ENCODE measurements at regions not wholly inside any gene's neighbourhood (a gene's known extent, or its start where the extent isn't known, plus 50 kb on each side); places are given as distances from the start of the nearest gene placed in this dataset.
A peak's percentile ranks its signal among the peaks of the same experiment; 100 is the strongest.

DNA sequence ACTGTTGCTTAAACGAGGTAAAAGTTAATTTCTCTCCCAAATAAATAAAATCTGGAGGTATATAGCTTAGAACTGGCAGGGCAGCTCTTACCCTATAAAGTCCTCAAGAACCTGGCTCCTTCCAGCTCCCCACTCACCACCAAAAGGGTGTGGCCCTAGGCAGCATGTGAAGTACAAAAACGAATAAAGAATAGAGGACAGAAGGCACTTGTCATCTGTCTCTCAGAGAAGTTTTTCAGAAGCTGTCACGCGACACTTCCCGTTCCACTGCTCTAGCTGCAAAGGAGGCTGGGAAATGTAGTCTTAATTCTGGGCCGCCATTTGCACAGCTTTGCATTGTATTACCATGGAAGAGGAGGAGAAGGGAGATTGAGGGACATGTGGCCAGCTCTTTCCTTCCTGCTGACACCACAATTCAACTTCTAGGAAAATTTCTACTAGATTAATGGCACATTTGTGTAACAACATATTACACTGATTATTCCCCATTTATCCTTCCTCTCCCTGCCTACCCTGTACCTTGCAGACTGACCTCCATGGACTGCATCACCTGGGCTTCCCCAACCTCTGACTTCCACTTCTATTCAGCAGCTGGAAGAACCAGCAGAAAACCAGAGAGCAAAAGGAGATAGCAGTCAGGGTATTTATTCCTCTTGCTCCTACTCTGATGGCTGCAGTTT, 62.2 kb downstream of the CCDC71L start:
- Histone ChIP-seq H3K4me3 (ENCODE audit: low read length) (no peak overlapping the region), H3K9me3 (ENCODE audit: control insufficient read depth in 2 of 3, low read length in 3 of 3) (no peaks in the 10 kb centered on the region), H3K4me1 (ENCODE audit: control insufficient read depth in 2 of 2, insufficient read depth in 2 of 2, low read length in 2 of 2) (no peaks in the 10 kb centered on the region), H3K27ac (ENCODE audit: low read depth, low read length) (no peak overlapping the region), H3K27me3 (ENCODE audit: control insufficient read depth in 2 of 2, insufficient read depth in 2 of 2, low read length in 2 of 2) (no peaks in the 10 kb centered on the region), H3K36me3 (ENCODE audit: control insufficient read depth in 2 of 3, insufficient read depth in 3 of 3, low read length in 3 of 3) (no peaks in the 10 kb centered on the region)
- POLR2A ChIA-PET: interaction anchor here (1.4 to 1.7 kb wide), 2 partner anchors 314 to 569 kb away, joined by 4 to 6 read pairs; partner anchors contain the start of gene NAMPT
- Mint-ChIP-seq H3K27me3 (peaks cover 0 to 14% (median 5%) of the 10 kb centered on the region in 5 donors), H3K4me1 (peaks cover 0 to 9% (median 6%) of the 10 kb centered on the region in 7 donors), H3K9me3 (no peaks in the 10 kb centered on the region), H3K27ac (peak overlapping the region in 5 of 9 donors; percentile 52 to 69 (median 58)), H3K36me3 (no peaks in the 10 kb centered on the region), H3K4me3 (peak overlapping the region in 8 of 10 donors; percentile 18 to 75 (median 66))
- intact Hi-C loops (cut with micrococcal nuclease): loop anchor here (1.0 to 5.0 kb wide), 6 partner anchors 62 to 570 kb away; partner anchors contain the start of genes CCDC71L (in 2 of the 2), HBP1 (in 2 of the 2) and NAMPT (in 1 of the 2)
- DNase-seq (peak; percentile 19 to 80 (median 72)), ATAC-seq (peak; percentile 100)
- CTCF ChIA-PET: no interaction called here

DNA sequence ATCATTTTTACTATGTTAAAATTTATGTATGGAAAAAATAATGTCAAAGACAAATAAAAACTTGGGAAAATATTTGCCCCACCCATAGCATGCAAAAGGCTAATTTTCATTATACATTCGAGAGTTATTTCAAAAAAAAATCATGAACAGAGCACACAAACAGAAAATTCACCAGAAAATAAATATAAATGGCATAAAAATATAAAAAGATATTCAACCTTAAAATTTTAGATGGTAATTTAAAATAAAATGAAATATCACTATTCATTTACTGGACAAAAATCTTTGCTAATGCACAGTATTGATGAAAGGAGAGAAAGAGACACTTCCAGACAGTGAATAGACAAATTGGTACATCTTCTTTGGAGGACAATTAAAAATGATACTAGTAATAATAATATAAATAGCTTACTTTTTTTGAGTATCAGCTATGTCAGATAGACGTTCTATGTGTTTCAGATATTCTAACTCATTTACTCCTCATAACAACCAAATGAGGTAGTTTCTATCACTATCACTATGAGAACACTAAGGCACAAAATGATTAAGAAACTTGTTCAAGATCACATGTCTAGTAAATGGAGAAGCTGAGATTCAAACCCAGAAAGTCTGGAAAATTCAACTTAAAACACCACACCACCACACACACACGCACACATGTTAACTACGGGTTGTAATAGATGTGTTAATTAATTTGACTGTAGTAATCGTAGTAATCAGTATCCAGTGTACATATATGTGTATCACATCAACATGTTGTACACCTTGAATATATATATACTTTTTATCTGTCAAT, 63.0 kb downstream of the CCDC71L start:
- ATAC-seq: no peak
- no peaks in the 10 kb centered on the region for H3K9me3 Mint-ChIP-seq
- intact Hi-C loops (cut with micrococcal nuclease): loop anchor here (1.0 to 5.0 kb wide), 6 partner anchors 63 to 571 kb away; partner anchors contain the start of genes CCDC71L (in 2 of the 2), HBP1 (in 2 of the 2) and NAMPT (in 1 of the 2)
- Histone ChIP-seq H3K4me1 (ENCODE audit: control insufficient read depth in 2 of 2, insufficient read depth in 2 of 2, low read length in 2 of 2) (no peaks in the 10 kb centered on the region), H3K27me3 (ENCODE audit: control insufficient read depth in 2 of 2, insufficient read depth in 2 of 2, low read length in 2 of 2) (no peaks in the 10 kb centered on the region), H3K36me3 (ENCODE audit: control insufficient read depth in 2 of 3, insufficient read depth in 3 of 3, low read length in 3 of 3) (no peaks in the 10 kb centered on the region), H3K27ac (ENCODE audit: low read depth, low read length) (no peak overlapping the region), H3K9me3 (ENCODE audit: control insufficient read depth in 2 of 3, low read length in 3 of 3) (no peaks in the 10 kb centered on the region), H3K4me3 (ENCODE audit: low read length) (no peak overlapping the region)
- no peak overlapping the region for H3K27ac Mint-ChIP-seq
- H3K36me3 Mint-ChIP-seq: no peaks in the 10 kb centered on the region
- CTCF ChIA-PET: no interaction called here
- H3K4me1 Mint-ChIP-seq: peaks cover 0 to 9% (median 6%) of the 10 kb centered on the region in 7 donors
- POLR2A ChIA-PET: interaction anchor here (1.4 to 1.7 kb wide), 3 partner anchors 62 to 570 kb away, joined by 3 to 6 read pairs (median 4); partner anchors contain the start of genes CCDC71L and NAMPT
- H3K4me3 Mint-ChIP-seq: no peak overlapping the region
- no peak for DNase-seq
- peaks cover 0 to 17% (median 5%) of the 10 kb centered on the region in 5 donors for H3K27me3 Mint-ChIP-seq

DNA sequence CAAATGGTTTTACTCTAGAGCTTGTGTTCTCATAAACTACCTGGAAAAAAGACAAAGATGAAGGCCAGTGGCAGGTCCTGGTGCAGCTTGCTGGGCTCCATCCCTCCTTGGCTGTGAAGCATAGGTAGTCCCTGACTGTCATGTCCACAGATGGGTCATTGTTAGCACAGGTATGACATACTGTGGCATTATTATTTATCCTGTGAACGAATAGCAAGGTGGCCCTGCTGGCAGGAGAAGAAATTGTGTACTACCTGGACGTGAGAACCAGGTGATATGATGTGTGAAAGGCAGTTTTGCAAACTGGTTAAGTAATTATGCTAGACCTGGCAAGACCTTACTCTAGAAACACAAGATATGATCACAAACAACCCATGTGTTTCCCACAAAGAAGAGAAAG, 63.9 kb downstream of the CCDC71L start:
- no peaks in the 10 kb centered on the region for H3K4me1 ChIP-seq (ENCODE audit: control insufficient read depth in 2 of 2, insufficient read depth in 2 of 2, low read length in 2 of 2)
- Mint-ChIP-seq H3K36me3 (no peaks in the 10 kb centered on the region), H3K27ac (no peak overlapping the region), H3K4me1 (peaks cover 0 to 9% (median 6%) of the 10 kb centered on the region in 7 donors), H3K9me3 (no peaks in the 10 kb centered on the region), H3K27me3 (peaks cover 0 to 18% (median 5%) of the 10 kb centered on the region in 5 donors), H3K4me3 (no peak overlapping the region)
- H3K9me3 ChIP-seq (ENCODE audit: control insufficient read depth in 2 of 3, low read length in 3 of 3): no peaks in the 10 kb centered on the region
- no peak for ATAC-seq
- DNase-seq: no peak
- H3K27me3 ChIP-seq (ENCODE audit: control insufficient read depth in 2 of 2, insufficient read depth in 2 of 2, low read length in 2 of 2): no peaks in the 10 kb centered on the region
- ChIA-PET CTCF (no interaction called here), POLR2A (interaction anchor here (1.4 to 1.7 kb wide), 2 partner anchors 63 to 312 kb away, joined by 3 to 6 read pairs; partner anchors contain the start of genes CCDC71L and NAMPT)
- H3K27ac ChIP-seq (ENCODE audit: low read depth, low read length): no peak overlapping the region
- intact Hi-C loops (cut with micrococcal nuclease): loop anchor here in 1 of 2 donors (5.0 kb wide), 1 partner anchor 570 kb away; the partner anchor contains the start of gene HBP1
- no peak overlapping the region for H3K4me3 ChIP-seq (ENCODE audit: low read length)
- H3K36me3 ChIP-seq (ENCODE audit: control insufficient read depth in 2 of 3, insufficient read depth in 3 of 3, low read length in 3 of 3): no peaks in the 10 kb centered on the region

DNA sequence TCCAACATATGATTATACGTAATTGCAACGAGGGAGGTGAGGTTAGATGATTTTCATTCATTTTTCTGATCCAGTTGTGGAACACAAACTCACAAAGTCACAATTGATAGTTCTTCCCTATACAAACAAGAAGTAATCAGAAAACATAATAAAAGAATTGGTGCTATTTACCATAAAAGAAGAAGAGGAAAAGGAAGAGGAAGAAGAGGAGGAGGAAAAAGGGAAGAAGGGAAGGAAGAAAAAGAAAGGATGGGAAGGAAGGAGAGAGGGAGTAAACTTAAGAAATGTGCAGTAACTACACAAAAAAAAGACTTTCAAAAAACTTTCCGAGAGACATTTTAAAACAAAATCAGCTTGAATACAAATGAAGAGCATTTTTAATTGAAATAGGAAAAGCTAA, 65.0 kb downstream of the CCDC71L start:
- ChIA-PET CTCF (no interaction called here), POLR2A (no interaction called here)
- Histone ChIP-seq H3K4me3 (ENCODE audit: low read length) (no peak overlapping the region), H3K4me1 (ENCODE audit: control insufficient read depth in 2 of 2, insufficient read depth in 2 of 2, low read length in 2 of 2) (no peaks in the 10 kb centered on the region), H3K27me3 (ENCODE audit: control insufficient read depth in 2 of 2, insufficient read depth in 2 of 2, low read length in 2 of 2) (no peaks in the 10 kb centered on the region), H3K36me3 (ENCODE audit: control insufficient read depth in 2 of 3, insufficient read depth in 3 of 3, low read length in 3 of 3) (no peaks in the 10 kb centered on the region), H3K9me3 (ENCODE audit: control insufficient read depth in 2 of 3, low read length in 3 of 3) (no peaks in the 10 kb centered on the region), H3K27ac (ENCODE audit: low read depth, low read length) (no peak overlapping the region)
- Mint-ChIP-seq H3K36me3 (no peaks in the 10 kb centered on the region), H3K4me3 (no peak overlapping the region), H3K27ac (no peak overlapping the region), H3K9me3 (no peaks in the 10 kb centered on the region), H3K4me1 (peaks cover 0 to 9% (median 6%) of the 10 kb centered on the region in 7 donors), H3K27me3 (peaks cover 0 to 18% (median 5%) of the 10 kb centered on the region in 5 donors)
- intact Hi-C loops (cut with micrococcal nuclease): loop anchor here in 1 of 2 donors (5.0 kb wide), 1 partner anchor 571 kb away; the partner anchor contains the start of gene HBP1
- ATAC-seq: no peak
- DNase-seq: no peak

DNA sequence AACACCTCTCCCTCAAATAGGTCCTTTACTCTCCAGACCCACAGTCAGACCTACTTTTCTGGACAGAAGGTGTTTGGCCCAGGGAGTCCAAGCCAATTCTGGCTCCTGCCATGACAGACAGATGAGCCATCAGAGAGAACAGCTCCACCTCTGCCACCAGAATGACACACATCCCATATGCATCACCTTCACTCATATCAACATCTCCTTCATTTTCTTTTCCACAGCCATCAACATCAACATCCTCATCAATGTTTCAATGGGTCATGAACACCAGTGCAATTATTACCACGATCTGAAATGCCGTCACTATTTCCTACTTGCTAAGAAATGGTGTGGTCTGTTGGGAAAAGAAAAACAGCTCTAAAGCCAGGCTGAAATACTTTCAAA, 67.9 kb downstream of the CCDC71L start:
- Mint-ChIP-seq H3K4me1 (peaks cover 0 to 2% (median 0%) of the 10 kb centered on the region in 7 donors), H3K36me3 (no peaks in the 10 kb centered on the region), H3K27me3 (peaks cover 5 to 18% (median 13%) of the 10 kb centered on the region in 5 donors), H3K27ac (no peak overlapping the region), H3K9me3 (no peaks in the 10 kb centered on the region), H3K4me3 (no peak overlapping the region)
- POLR2A ChIA-PET: interaction anchor here (0.6 kb wide), 1 partner anchor 88 kb away, joined by 3 read pairs; no protein-coding TSS in a partner anchor
- Histone ChIP-seq H3K9me3 (ENCODE audit: control insufficient read depth in 2 of 3, low read length in 3 of 3) (no peaks in the 10 kb centered on the region), H3K4me1 (ENCODE audit: control insufficient read depth in 2 of 2, insufficient read depth in 2 of 2, low read length in 2 of 2) (no peaks in the 10 kb centered on the region), H3K27me3 (ENCODE audit: control insufficient read depth in 2 of 2, insufficient read depth in 2 of 2, low read length in 2 of 2) (no peaks in the 10 kb centered on the region), H3K36me3 (ENCODE audit: control insufficient read depth in 2 of 3, insufficient read depth in 3 of 3, low read length in 3 of 3) (no peaks in the 10 kb centered on the region), H3K27ac (ENCODE audit: low read depth, low read length) (no peak overlapping the region), H3K4me3 (ENCODE audit: low read length) (no peak overlapping the region)
- CTCF ChIA-PET: no interaction called here
- intact Hi-C loops (cut with micrococcal nuclease): no loop called here
- DNase-seq (no peak), ATAC-seq (no peak)

DNA sequence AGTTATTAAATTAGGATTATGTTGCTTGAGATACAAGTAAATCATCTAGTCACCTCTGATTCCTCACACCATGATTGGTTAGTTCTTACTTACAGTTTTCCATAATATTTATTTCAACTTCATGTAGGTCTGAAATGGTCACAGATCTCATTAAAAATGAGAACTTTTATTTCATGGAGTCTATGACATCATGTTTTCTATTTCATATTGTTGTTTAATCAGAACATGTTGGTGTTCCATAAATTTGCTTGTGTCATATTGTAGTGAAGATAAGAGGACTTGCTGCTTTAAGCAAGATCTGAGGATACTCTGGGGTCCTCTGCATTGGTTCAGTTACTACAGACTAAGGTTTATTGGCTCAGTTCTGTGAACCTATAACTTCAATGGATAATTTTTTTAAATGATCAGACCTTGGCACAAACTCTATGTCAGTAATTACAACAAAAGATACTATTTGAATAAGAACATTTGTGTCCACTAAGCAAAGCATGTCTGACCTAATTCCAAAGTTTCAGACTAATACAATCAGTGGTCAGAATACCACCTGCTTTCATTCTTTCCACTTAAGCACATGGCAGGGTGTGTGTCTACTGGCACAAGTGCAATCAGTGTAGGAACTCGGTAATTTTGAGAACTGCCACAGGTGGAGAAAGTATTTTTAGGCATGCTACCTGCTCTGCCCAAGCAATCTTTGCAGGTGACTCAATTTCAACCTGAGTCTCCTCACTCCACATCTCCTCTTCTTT, 68.5 kb downstream of the CCDC71L start:
- Histone ChIP-seq H3K27ac (ENCODE audit: low read depth, low read length) (no peak overlapping the region), H3K4me1 (ENCODE audit: control insufficient read depth in 2 of 2, insufficient read depth in 2 of 2, low read length in 2 of 2) (no peaks in the 10 kb centered on the region), H3K27me3 (ENCODE audit: control insufficient read depth in 2 of 2, insufficient read depth in 2 of 2, low read length in 2 of 2) (no peaks in the 10 kb centered on the region), H3K9me3 (ENCODE audit: control insufficient read depth in 2 of 3, low read length in 3 of 3) (no peaks in the 10 kb centered on the region), H3K36me3 (ENCODE audit: control insufficient read depth in 2 of 3, insufficient read depth in 3 of 3, low read length in 3 of 3) (no peaks in the 10 kb centered on the region), H3K4me3 (ENCODE audit: low read length) (no peak overlapping the region)
- intact Hi-C loops (cut with micrococcal nuclease): no loop called here
- ChIA-PET CTCF (no interaction called here), POLR2A (interaction anchor here (0.6 kb wide), 1 partner anchor 506 kb away, joined by 3 read pairs; no protein-coding TSS in a partner anchor)
- no peak for ATAC-seq
- no peaks in the 10 kb centered on the region for H3K36me3 Mint-ChIP-seq
- no peaks in the 10 kb centered on the region for H3K9me3 Mint-ChIP-seq
- H3K4me3 Mint-ChIP-seq: no peak overlapping the region
- H3K4me1 Mint-ChIP-seq: peaks cover 0 to 2% (median 0%) of the 10 kb centered on the region in 7 donors
- peaks cover 5 to 18% (median 13%) of the 10 kb centered on the region in 5 donors for H3K27me3 Mint-ChIP-seq
- no peak for DNase-seq
- no peak overlapping the region for H3K27ac Mint-ChIP-seq

Measured in naive thymus-derived CD4-positive, alpha-beta T cell (primary cell).